ENCODE measurements at regions not wholly inside any gene's neighbourhood (a gene's known extent, or its start where the extent isn't known, plus 50 kb on each side); places are given as distances from the start of the nearest gene placed in this dataset.

DNA sequence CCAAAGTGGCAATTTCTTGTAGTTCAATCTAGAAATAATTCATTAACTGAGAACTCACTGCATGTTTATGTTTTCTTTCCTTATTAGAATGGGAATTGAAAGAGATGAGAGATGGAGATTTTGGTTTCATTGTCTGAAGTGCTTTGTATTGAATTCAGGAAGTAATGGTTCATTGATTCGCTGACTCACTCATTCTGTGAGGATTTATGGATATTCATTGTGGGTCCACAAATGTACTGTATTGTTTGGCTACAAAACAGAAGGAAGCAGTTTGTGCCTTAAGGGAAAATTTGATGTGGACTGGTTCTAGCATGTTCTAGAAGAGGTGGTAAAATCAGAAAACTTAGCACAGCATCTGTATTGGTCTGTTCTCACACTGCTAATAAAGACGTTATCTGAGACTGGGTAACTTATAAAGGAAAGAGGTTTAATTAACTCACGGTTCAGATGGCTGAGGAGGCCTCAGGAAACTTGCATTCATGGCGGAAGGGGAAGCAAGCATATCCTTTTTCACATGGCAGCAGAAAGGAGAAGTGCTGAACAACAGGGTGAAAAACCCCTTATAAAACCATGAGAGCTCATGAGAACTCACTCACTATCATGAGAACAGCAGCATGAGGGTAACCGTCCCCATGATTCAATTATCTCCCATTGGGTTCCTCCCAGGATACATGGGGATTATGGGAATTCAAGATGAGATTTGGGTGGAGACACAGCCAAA is 132.3 kb upstream of the VCX3A start:
- POLR2A ChIA-PET, result no interaction called here
- CTCF ChIA-PET, result no interaction called here
- TF ChIP-seq, protein P1, sequence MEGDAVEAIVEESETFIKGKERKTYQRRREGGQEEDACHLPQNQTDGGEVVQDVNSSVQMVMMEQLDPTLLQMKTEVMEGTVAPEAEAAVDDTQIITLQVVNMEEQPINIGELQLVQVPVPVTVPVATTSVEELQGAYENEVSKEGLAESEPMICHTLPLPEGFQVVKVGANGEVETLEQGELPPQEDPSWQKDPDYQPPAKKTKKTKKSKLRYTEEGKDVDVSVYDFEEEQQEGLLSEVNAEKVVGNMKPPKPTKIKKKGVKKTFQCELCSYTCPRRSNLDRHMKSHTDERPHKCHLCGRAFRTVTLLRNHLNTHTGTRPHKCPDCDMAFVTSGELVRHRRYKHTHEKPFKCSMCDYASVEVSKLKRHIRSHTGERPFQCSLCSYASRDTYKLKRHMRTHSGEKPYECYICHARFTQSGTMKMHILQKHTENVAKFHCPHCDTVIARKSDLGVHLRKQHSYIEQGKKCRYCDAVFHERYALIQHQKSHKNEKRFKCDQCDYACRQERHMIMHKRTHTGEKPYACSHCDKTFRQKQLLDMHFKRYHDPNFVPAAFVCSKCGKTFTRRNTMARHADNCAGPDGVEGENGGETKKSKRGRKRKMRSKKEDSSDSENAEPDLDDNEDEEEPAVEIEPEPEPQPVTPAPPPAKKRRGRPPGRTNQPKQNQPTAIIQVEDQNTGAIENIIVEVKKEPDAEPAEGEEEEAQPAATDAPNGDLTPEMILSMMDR (IDR thresholded peaks at IDR 0.05; ENCODE audit: low read depth, low read length), result no peak
- no peak for DNase-seq (ENCODE audit: low read depth, low spot score)
- Histone ChIP-seq H3K4me3 (ENCODE audit: low read depth, low read length) (no peak overlapping the region), H3K27ac (ENCODE audit: low read depth, low read length) (no peak overlapping the region), H3K9me3 (ENCODE audit: control insufficient read depth, insufficient read depth, low read length) (no peaks in the 10 kb centered on the region; the same call in 1 of the 2 replicates), H3K27me3 (ENCODE audit: control insufficient read depth, insufficient read depth, low read length) (no peaks in the 10 kb centered on the region)

DNA sequence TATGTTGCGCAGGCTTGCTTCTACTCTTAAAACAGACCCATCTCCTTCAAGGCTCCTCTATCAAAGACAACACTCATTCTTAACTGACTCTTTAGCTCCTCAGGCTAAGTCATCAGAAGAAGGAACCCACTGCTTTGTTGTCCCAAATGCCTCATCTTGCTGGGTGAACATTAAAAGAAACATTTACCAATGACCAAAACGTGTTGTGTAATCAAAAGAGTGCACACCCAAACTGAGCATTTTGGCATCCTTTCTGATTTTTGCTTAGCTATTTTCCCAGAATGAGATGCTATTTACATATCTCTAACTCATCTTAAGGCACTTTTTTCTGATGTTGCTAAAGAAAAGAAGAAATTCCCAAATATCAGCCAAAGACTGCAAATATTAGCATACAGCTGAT is 131.7 kb upstream of the VCX3A start:
- H3K27ac ChIP-seq (ENCODE audit: low read depth, low read length), result no peak overlapping the region
- CTCF ChIA-PET, result no interaction called here
- H3K9me3 ChIP-seq (ENCODE audit: control insufficient read depth, insufficient read depth, low read length), result no peaks in the 10 kb centered on the region; the same call in 1 of the 2 replicates
- DNase-seq (ENCODE audit: low read depth, low spot score), result no peak
- TF ChIP-seq, protein P1 (IDR thresholded peaks at IDR 0.05; ENCODE audit: low read depth, low read length), result no peak
- H3K4me3 ChIP-seq (ENCODE audit: low read depth, low read length), result no peak overlapping the region
- POLR2A ChIA-PET, result no interaction called here
- H3K27me3 ChIP-seq (ENCODE audit: control insufficient read depth, insufficient read depth, low read length), result no peaks in the 10 kb centered on the region

DNA sequence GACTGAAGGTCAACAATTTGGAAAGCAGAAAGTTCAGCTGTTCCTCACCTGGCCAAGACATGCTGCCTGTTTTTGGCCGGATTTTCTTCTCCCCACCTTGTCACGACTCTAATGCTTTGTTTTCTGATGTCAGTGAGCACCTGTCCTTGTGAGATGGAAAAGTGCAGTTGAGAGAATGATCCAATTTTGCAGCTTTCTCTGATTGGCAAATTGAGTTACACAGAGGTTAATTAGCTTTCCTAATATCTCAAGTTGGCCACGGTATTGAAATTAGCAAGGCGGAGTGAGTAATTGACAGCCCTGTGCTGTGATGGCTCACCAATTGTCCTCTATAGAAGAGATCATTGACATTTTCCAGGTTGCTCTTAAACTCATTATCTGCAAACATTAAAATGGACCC is 126.8 kb upstream of the VCX3A start:
- H3K9me3 ChIP-seq (ENCODE audit: control insufficient read depth, insufficient read depth, low read length), result no peaks in the 10 kb centered on the region; the same call in 1 of the 2 replicates
- H3K27me3 ChIP-seq (ENCODE audit: control insufficient read depth, insufficient read depth, low read length), result no peaks in the 10 kb centered on the region
- ChIA-PET POLR2A (no interaction called here), CTCF (no interaction called here)
- H3K27ac ChIP-seq (ENCODE audit: low read depth, low read length), result no peak overlapping the region
- TF ChIP-seq, protein P1 (IDR thresholded peaks at IDR 0.05; ENCODE audit: low read depth, low read length), result no peak
- DNase-seq (ENCODE audit: low read depth, low spot score), result no peak
- H3K4me3 ChIP-seq (ENCODE audit: low read depth, low read length), result no peak overlapping the region

DNA sequence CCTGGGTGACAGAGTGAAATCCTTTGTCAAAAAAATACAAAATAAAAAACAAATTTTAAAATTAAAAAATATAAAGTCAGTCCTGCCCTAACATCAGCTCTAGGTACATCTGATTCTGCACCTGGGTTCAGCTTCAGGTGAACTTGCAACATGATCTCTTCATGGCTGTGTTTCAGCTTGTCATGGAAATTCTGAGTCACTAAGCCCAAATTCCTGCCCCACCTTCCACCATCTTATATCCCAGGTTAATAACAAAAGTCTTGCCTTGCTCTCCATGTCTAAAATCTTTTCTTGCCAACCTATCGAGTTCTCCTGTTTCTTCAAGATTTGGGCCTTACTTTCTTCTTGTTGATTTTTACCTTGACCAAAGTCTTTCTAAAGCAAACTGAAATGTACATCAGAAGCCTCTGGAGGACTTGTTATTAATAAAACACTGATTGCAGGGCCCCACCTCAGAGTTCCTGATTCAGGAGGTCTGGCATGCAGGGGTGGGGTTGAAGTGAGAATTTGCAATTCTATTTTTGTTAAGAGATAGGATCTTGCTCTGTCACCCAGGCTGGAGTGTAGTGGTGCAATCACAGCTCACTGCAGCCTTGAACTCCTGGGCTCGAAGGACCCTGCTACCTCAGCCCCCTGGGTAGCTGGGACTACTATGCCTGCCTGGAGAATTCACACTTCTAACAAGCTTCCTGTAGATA is 125.8 kb upstream of the VCX3A start:
- POLR2A ChIA-PET, result no interaction called here
- CTCF ChIA-PET, result no interaction called here
- Histone ChIP-seq H3K9me3 (ENCODE audit: control insufficient read depth, insufficient read depth, low read length) (no peaks in the 10 kb centered on the region; the same call in 1 of the 2 replicates), H3K4me3 (ENCODE audit: low read depth, low read length) (no peak overlapping the region), H3K27me3 (ENCODE audit: control insufficient read depth, insufficient read depth, low read length) (no peaks in the 10 kb centered on the region), H3K27ac (ENCODE audit: low read depth, low read length) (no peak overlapping the region)
- TF ChIP-seq, protein P1 (IDR thresholded peaks at IDR 0.05; ENCODE audit: low read depth, low read length), result no peak
- no peak for DNase-seq (ENCODE audit: low read depth, low spot score)

DNA sequence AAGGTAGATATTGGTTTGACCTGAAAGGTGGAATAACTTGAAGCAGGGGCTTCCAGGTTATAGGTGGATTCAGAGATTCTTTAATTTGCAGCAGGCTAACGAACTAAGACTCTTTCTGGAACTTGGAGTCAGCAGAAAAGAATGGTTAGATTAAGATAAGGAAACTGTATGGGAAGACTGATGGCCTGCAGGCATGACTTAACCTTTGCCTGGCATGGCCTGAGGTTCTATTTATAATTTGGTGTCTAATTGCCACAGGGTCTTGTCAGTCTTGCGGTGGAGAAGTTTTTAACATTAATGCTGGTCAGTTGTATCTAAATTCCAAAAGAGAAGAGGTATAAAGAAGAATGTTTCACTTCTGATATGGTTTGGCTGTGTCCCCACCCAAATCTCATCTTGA is 110.3 kb upstream of the VCX3A start:
- TF ChIP-seq, protein P1 (IDR thresholded peaks at IDR 0.05; ENCODE audit: low read depth, low read length), result no peak
- no peak for DNase-seq (ENCODE audit: low read depth, low spot score)
- no peak overlapping the region for H3K27ac ChIP-seq (ENCODE audit: low read depth, low read length)
- ChIA-PET CTCF (no interaction called here), POLR2A (no interaction called here)
- H3K9me3 ChIP-seq (ENCODE audit: control insufficient read depth, insufficient read depth, low read length), result peaks cover 6% of the 10 kb centered on the region; the same call in 1 of the 2 replicates
- no peak overlapping the region for H3K4me3 ChIP-seq (ENCODE audit: low read depth, low read length)
- no peaks in the 10 kb centered on the region for H3K27me3 ChIP-seq (ENCODE audit: control insufficient read depth, insufficient read depth, low read length)
